DND-41 (cell line): ENCODE measurements at regions not wholly inside any gene's neighbourhood (a gene's known extent, or its start where the extent isn't known, plus 50 kb on each side); places are given as distances from the start of the nearest gene placed in this dataset.

ENCODE experiments used
- ATAC-seq: fragments of 200-7000 bp; cut with Tn5 transposase; 3 replicates; pipeline ENCODE4 v1.9.1; 2021; ENCODE audit warnings: low read depth; ENCODE audit not compliant: insufficient read depth
- DNase-seq: peaks from one replicate; pipeline ENCODE4 v3.0.0-alpha.2; 2020
- H2AFZ ChIP-seq: 2 replicates; pipeline ENCODE4 v1.6.0; 2012; ENCODE audit warnings: low read depth, low read length
- H3K27ac ChIP-seq: 2 replicates; pipeline ENCODE4 v1.5.1; 2012; ENCODE audit warnings: low read length, inconsistent platforms
- H3K27me3 ChIP-seq: fragments of 200-600 bp; sonication (generic); 2 replicates; pipeline ENCODE4 v1.6.0; 2012; ENCODE audit warnings: low read length, mild to moderate bottlenecking, inconsistent platforms; ENCODE audit not compliant: insufficient read depth, poor library complexity
- H3K36me3 ChIP-seq: 2 replicates; pipeline ENCODE4 v1.5.1; 2012; ENCODE audit warnings: low read length, inconsistent platforms; ENCODE audit not compliant: insufficient read depth
- H3K4me1 ChIP-seq: 2 replicates; pipeline ENCODE4 v1.5.1; 2012; ENCODE audit warnings: mild to moderate bottlenecking, low read length; ENCODE audit not compliant: insufficient read depth
- H3K4me2 ChIP-seq: 2 replicates; pipeline ENCODE4 v1.6.0; 2012; ENCODE audit warnings: mild to moderate bottlenecking, moderate library complexity, low read length, inconsistent platforms; ENCODE audit not compliant: insufficient read depth
- H3K4me3 ChIP-seq, 2 experiments: fragments of 200-600 bp in 1 of 2; shearing (Covaris generic) in 1 of 2; 2 replicates each; pipeline ENCODE4 v1.5.1; 2012 to 2016; ENCODE audit warnings: inconsistent platforms in 2 of 2, low read length in 2 of 2, mild to moderate bottlenecking in 2 of 2, low read depth in 1 of 2, moderate library complexity in 1 of 2
- H3K79me2 ChIP-seq: 2 replicates; pipeline ENCODE4 v1.6.0; 2012; ENCODE audit warnings: low read length, inconsistent platforms; ENCODE audit not compliant: insufficient read depth
- H3K9ac ChIP-seq: 2 replicates; pipeline ENCODE4 v1.6.0; 2012; ENCODE audit warnings: low read depth, mild to moderate bottlenecking, inconsistent platforms, low read length, moderate library complexity
- H3K9me3 ChIP-seq: 2 replicates; pipeline ENCODE4 v1.5.1; 2012; ENCODE audit warnings: low read length, moderate library complexity, mild to moderate bottlenecking, inconsistent platforms; ENCODE audit not compliant: insufficient read depth, severe bottlenecking
- H4K20me1 ChIP-seq: 2 replicates; pipeline ENCODE4 v1.6.0; 2012; ENCODE audit warnings: low read length; ENCODE audit not compliant: insufficient read depth
- EZH2 ChIP-seq: IDR thresholded peaks from 3 replicates; pipeline ENCODE4 v1.6.1; 2012; ENCODE audit warnings: borderline replicate concordance, low read depth, mild to moderate bottlenecking, moderate library complexity, low read length, inconsistent platforms; ENCODE audit not compliant: severe bottlenecking
- TF ChIP-seq, protein P1 (sequence below): IDR thresholded peaks from 2 replicates; pipeline ENCODE4 v1.5.1; 2012; ENCODE audit warnings: borderline replicate concordance, low read length, moderate library complexity, mild to moderate bottlenecking; ENCODE audit not compliant: poor library complexity, severe bottlenecking; ENCODE audit errors: extremely low read depth

DNA sequence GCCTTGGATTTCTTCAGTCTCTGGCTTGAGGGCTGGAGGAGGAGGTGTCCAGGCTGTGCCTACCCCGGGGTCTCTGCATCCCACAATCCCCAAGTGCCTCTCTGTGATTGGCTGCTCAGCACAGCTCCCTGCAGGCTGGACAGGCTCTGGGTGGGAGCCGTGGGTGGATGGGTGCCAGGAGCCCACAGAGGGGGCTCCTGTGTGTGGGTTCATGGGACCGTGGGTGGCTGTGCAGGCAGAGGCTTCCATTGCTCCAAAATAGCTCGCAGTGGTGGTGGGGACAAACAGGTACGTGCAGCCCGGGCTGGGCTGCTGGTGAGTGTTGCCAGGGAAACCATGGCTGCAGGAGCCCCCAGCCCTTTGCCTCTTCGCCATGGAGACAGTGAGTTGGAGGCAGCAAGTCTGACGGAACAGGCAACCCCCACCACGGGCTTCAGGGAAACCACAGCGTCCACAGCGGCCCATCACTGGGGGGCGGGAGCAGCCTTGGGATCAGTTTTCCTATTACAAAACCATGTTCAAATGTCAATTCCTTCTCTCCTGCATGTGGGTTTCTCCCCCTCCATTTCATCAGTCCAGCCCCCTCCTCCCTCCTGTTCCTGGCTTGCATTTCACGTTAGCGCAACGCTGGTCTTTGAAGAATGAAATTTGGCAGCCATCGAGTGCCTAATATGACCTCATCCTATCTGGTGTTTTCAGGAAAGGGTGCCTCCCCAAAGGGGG lies 155.2 kb downstream of the TRIM29 start:
- no peak overlapping the region for H2AFZ ChIP-seq
- ATAC-seq, result no peak
- DNase-seq, result no peak

GRCh38 chr11:119980431-119980830 lies 157.5 kb downstream of the TRIM29 start:
- Histone ChIP-seq H3K27me3 (peaks cover 14% of the 10 kb centered on the region), H2AFZ (no peak overlapping the region), H3K4me1 (no peaks in the 10 kb centered on the region), H3K9ac (no peak overlapping the region), H3K27ac (no peak overlapping the region), H3K4me2 (no peak overlapping the region), H4K20me1 (peaks cover 6% of the 10 kb centered on the region; the same call in 1 of the 2 replicates), H3K79me2 (no peaks in the 10 kb centered on the region), H3K4me3 (no peak overlapping the region), H3K9me3 (no peaks in the 10 kb centered on the region), H3K36me3 (no peaks in the 10 kb centered on the region)
- DNase-seq (no peak), ATAC-seq (no peak)
- TF ChIP-seq, protein P1, sequence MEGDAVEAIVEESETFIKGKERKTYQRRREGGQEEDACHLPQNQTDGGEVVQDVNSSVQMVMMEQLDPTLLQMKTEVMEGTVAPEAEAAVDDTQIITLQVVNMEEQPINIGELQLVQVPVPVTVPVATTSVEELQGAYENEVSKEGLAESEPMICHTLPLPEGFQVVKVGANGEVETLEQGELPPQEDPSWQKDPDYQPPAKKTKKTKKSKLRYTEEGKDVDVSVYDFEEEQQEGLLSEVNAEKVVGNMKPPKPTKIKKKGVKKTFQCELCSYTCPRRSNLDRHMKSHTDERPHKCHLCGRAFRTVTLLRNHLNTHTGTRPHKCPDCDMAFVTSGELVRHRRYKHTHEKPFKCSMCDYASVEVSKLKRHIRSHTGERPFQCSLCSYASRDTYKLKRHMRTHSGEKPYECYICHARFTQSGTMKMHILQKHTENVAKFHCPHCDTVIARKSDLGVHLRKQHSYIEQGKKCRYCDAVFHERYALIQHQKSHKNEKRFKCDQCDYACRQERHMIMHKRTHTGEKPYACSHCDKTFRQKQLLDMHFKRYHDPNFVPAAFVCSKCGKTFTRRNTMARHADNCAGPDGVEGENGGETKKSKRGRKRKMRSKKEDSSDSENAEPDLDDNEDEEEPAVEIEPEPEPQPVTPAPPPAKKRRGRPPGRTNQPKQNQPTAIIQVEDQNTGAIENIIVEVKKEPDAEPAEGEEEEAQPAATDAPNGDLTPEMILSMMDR, result no peak
- no peak for TF ChIP-seq EZH2

More for the DNA sequence above, 155.2 kb downstream of the TRIM29 start:
- Histone ChIP-seq H3K9ac (no peak overlapping the region), H3K36me3 (no peaks in the 10 kb centered on the region), H3K27ac (no peak overlapping the region), H3K4me2 (no peak overlapping the region), H3K4me1 (no peaks in the 10 kb centered on the region), H3K9me3 (no peaks in the 10 kb centered on the region), H3K27me3 (peaks cover 27% of the 10 kb centered on the region), H3K4me3 (no peak overlapping the region), H4K20me1 (peaks cover 4% of the 10 kb centered on the region), H3K79me2 (no peaks in the 10 kb centered on the region)
- TF ChIP-seq, protein P1, result no peak
- no peak for TF ChIP-seq EZH2

DNA sequence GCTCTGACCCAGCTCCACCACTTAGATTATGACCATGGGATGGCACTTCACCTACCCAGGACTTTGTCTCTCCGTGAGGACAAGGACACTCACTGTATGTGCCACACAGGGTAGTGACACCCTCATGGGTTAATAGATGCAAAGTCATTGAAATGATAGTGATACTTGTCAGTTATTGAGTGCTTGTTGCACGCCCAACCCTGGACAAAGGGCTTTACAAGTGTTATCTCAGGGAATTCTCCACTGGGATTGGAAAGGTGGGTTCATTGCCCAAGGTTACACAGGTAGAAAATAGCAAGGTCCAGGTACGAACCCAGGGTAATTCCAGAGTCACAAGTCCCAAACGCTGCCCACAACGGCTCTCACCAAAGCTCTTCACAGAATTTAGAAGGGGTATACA lies 158.2 kb downstream of the TRIM29 start:
- Histone ChIP-seq H3K4me1 (no peaks in the 10 kb centered on the region), H2AFZ (no peak overlapping the region), H3K9ac (no peak overlapping the region), H3K9me3 (no peaks in the 10 kb centered on the region), H3K4me3 (no peak overlapping the region), H3K4me2 (no peak overlapping the region), H4K20me1 (peaks cover 6% of the 10 kb centered on the region; the same call in 1 of the 2 replicates), H3K27me3 (peaks cover 9% of the 10 kb centered on the region), H3K27ac (no peak overlapping the region), H3K79me2 (no peaks in the 10 kb centered on the region), H3K36me3 (no peaks in the 10 kb centered on the region)
- no peak for ATAC-seq
- DNase-seq, result no peak
- TF ChIP-seq, protein P1, result no peak
- TF ChIP-seq EZH2, result no peak
